ENCODE measurements at regions not wholly inside any gene's neighbourhood (a gene's known extent, or its start where the extent isn't known, plus 50 kb on each side); places are given as distances from the start of the nearest gene placed in this dataset.
"Not testable (repeated sequence)": the region's sequence is repeated elsewhere in the genome, so short reads cannot be mapped to it uniquely, and the experiment has no call there.

DNA sequence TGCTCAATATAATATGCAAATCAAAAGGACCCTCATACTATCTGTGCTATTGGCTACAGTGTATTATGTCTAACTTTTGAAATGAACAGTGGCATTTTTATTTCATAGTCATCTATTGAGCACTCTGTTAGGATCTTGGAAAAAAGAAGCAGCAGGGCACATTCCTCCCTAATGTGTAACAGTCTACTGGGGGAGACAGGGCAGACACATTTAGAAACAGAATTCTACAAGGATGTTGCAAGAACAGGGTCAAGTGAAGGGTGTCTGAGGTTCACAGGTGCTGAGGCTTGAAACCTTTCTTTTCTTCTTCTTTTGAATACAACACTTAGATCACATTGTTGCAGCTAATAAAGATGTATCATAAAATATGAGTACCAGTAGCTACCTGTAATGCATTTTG, 129.7 kb upstream of the SLC4A4 start:
- DNase-seq (ENCODE audit: low read depth), result no peak

DNA sequence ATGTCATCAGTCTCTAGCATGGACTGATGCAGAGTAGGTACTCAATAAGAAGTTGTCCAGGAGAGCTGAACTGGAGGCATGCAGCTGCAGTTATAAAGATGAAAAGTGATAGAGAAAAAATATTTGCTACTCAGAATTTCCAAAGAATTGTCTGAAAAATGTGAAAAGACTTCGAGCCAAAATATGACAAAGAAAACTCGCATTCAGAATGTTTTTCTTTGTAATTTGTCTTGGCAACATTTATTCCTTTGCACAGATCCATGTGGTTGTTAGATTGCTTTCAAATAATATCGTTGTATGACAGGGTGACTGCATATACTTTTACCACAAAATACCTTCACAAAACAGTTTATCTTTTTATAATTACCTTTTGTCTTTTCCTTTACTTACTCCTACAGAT, 128.0 kb upstream of the SLC4A4 start:
- DNase-seq (ENCODE audit: low read depth), result no peak

DNA sequence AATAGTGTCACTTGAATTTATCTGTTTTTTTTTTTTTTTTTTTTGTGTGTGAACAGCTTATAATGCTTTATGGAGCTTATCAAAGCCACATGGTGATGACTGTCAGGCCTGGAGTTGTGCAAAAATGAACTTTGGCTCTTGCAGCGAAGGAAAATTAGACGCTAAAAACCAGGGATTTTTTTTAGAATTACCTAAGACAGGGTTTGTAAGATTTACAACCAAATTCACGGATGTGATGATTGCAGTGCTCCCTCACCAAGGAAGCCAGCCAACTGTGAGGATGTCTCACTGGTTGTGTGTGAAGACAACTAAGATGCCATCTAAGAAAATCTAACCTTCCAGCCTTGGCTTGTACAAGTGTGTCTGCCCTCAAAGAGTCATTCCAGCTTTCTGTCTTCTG, 127.1 kb upstream of the SLC4A4 start:
- DNase-seq (ENCODE audit: low read depth), result no peak

DNA sequence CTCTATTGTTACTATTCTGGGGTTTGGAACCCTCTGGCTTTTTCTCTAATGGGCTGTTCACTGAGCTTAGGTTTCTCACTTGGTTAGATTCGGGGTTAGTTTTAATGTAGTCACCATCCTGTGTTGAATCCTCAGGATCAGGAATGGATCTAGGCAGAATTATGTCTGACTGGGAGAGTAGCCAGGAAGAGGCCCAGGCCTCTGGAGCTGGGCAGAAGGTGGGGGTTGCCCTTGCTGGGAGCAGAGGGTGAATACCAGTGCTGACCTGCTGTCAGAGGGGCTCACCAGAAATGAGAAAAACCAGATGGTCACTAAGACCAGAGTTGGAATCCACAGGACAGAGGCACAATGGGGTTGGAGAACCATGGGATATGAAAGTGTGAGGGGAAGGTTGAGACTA, 126.6 kb upstream of the SLC4A4 start:
- DNase-seq (ENCODE audit: low read depth), result no peak

DNA sequence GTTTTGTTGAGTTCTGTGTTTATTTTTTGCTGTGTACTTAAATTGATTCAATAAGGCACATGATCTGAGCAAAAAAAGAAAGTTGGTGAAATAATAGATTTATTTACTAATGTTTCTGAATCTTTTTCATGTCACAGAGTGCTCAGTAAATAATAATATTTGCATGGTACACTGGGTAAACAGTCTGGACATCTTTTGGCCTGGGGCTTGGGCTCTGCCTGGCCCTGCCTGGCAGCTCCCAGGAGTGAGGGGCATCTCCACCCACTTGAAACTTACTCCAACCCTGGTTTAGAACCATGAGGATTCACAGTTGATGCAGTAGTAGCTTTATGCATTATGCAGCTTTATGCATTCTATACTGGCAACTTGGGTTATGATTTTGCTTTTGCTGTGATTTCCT, 124.2 kb upstream of the SLC4A4 start:
- no peak for DNase-seq (ENCODE audit: low read depth)

DNA sequence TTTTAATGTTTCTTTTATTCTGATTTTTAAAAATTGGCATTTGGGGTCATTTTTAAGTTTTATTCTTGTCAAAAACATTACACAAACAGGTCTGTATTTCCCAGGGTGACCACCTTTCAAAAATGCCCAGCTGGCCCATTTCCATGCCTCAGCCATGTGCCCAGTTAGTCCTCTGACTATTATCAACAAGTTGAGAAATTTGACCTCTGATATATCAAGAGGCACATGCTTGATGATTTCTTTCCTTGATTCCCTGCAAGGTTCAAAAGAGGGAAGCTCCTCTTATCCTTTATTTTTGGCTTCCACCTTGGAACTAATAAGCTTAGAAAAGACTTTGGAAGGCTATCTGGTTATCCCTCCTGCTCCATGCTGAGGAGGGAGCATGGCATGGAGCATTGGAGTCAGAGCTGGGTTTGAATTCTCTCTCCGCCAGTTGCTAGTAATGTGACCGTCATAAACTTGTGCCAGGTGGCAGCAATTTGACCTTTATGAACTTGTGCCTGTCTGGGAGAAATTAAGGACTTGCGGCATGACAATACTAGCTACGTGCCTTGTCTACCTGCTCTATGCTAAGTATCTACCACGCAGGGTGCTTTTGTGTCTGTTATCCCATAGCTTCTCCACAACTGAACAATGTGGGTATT, 122.4 kb upstream of the SLC4A4 start:
- DNase-seq (ENCODE audit: low read depth), result no peak

DNA sequence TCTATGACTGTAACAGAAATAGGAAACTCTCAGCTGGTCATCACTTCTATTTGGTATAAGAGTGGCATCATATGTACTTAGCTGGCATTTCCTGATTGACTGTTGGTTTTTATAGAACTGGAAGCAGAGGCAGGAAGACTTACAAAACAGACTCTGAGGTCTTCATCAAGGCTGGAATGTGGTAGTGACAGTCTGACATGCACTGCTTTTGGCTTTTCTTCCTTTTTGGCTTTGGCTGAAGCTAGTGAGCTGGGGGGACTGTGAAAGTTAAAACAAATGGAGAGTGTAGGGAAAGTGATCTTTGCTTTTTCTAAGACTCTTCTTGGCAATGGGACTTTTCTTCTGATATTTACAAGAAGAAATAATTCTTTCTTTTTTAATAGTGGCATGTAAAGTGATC, 121.1 kb upstream of the SLC4A4 start:
- DNase-seq (ENCODE audit: low read depth), result no peak

DNA sequence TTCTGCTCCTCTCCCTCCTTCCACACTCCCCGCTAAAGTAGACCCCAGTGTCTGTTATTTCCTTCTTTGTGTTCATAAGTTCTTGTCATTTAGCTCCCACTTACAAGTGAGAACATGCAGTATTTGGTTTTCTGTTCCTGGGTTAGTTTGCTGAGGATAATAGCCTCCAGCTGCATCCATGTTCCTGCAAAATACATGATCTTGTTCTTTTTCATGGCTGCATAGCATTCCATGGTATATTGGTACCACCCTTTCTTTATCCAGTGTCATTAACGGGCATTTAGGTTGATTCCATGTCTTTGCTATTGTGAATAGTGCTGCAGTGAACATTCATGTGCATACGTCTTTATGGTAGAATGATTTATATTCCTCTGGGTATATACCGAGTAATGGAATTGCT, 118.0 kb upstream of the SLC4A4 start:
- DNase-seq (ENCODE audit: low read depth), result not testable (repeated sequence)

DNA sequence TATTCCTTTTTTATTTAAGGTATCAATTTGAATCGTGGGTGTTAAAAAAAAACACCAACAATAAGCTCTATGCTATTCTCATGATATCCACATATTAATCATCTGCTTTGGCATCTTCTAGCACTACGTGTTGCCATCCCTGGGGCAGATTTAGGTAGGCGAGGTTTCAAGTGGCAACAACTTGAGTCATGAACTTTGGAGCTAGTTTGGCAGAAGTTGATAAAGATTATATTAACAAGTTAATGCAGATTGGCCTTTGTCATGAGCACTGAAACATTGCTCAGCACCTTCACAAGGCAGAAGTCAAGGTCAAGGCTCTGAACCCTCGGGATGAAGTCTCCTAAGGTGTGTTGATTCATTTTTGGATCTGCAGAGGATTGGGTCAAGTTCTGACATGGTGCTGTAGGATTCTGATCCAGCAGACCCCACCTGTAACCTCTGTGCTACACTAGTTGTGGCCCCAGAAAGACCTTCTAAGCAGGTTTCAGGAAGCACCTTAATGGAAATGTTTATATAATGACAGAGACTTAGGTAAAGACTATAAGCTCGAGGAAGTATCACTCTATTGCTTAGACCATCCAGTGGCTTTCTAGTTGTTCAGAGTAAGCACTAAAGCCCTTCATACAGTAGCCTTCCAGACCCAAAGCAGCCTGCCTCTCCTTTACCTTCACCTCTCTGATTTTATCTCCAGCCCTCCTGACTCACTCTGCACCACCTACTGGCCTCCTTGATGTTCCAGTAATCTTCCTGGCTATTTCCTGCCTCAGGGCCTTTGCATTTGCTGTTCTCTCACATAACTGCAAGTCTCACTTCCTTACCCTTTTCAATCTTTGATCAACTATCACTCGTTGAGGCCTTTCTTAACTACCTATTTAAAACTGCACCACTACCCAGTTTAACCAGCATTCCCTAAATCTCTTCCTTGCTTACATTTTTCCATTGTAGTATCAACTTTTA, 117.0 kb upstream of the SLC4A4 start:
- DNase-seq (ENCODE audit: low read depth), result no peak

DNA sequence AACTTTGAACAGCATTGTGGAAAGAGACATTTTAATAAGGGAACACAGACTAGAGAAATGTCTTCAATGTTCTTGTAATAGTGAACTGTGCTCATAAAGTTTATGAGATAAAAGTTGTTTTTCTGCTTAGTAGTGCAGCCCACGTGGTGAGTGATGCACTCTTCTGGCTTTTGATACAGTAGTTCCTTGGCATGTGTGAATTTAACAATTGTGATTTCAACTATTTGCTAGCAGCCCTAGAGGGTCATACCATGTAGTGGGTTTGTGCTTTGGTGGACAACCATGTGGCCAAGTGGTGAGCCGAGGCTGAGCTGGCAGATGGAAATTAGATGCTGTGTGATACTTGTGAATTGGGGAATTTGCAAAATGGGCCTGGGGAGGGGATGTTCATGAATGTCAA, 116.2 kb upstream of the SLC4A4 start:
- no peak for DNase-seq (ENCODE audit: low read depth)

DNA sequence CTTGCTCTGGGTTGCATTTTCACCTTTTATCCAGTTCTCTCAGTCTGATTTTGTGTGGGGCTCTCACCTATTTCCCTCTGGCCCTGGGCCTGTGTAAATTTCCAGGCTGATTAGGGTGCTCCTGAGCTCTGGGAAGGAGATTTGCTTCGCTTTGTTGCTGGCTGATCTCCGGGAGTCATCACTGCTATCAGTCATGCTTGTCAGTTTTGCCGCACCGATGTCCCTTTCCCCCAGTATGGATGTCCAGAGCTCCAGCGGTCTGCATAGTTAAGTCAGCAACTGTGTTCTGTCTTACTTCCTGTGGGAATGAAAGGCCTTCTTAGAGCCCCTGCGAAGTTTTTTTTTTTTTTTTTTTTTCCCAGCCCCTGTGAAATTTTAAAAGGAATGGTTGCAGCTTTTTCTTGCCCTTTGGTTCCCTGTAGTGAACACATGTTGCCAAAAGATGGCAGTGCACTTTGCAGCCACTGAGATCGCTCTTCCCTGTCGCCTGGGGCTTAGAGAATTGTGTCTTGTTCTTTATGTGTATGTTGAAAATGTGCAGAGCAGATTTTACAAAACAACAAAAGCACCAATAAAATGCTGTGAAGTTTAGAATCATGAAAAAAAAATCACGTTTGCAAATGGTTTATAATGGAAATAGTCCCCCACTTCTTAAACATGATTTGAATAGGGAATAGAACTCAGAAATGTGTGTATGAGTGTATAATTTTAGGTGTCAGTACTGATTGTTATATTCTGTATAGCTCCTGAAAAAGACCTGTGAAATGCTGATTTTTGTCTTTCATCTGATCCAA, 109.1 kb upstream of the SLC4A4 start:
- DNase-seq (ENCODE audit: low read depth), result peak; percentile 1

DNA sequence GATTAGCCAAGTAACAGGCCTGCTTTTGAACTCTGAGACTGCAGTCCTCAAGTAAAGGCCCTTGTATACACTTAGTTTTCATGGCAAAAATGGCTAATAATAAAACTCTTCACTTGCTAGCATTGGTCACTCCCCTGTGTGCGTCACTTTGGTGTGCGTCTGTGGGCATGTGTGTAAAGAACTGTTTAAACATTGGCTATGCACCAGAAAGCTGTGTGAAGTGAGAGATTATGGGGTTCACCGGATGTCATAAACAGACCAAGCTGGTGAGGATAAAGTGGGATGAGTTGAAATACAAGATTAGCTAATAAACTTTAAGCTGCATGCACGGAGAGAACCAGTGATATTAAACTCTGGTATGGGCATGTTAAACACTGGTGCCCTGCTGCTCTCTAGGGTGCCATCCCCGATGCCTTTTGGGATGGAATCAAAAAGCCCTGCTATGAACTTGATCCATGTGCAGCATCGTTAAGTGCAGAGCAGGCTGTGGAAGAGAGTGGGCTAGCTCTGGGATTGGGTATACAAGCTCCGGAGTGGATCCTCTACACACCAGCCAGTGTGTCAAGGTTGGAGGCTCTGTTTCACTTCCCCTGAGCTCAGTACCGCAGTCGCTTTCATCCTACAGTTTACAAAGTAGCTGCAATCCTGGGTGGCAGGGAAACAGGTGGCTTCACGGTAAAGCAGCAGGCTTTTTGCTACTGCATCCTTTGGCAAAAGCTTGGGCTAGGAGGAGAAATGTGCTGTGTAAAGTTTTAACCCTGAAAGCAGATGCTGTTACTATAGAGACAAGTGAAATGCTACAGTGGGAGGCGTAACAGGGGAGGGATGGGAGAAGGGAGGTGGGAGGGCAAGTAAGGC, 108.3 kb upstream of the SLC4A4 start:
- no peak for DNase-seq (ENCODE audit: low read depth)

DNA sequence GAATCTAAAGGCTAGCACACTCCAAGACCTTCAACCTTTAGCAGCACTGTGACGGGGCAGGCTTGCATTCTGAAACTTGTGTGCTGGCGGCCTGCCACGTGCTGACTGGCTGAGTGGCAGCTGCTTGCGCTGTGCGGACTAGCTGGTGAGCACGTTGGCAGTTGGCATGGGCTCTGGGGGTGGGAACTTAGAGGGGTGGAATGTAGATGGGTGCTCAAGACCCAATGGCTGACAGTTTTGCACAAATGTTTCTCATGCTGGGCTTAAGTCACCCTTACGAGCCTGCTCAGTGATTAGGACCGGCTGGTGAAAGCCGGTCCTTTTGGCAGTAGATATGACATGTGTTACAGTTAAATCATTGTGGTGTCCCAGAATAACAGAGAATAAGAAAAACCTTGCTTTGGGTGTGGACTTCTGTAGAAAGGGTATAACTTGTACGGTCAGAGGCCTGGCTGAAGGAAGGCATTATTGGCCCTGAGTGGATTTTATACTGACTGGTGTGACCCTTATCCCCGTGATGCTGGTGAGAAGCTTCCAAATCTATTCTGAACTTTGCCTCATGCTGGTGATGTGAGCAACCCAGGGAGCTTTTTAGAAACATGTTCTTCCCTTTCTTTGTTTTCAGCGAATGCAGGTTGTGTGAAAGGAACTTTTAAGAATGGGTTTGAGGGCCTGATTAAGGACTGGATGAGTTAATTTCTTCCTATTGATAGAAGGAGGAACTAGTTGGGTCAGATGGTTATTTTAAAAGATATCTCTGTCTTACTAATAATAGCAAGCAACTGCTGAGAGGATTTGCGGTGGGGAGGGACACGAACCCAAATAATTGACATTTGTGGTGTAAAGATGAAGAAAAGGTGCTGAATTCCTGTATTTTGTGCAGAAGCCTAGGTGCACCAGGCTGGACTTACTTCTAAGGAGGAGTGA, 107.4 kb upstream of the SLC4A4 start:
- no peak for DNase-seq (ENCODE audit: low read depth)

DNA sequence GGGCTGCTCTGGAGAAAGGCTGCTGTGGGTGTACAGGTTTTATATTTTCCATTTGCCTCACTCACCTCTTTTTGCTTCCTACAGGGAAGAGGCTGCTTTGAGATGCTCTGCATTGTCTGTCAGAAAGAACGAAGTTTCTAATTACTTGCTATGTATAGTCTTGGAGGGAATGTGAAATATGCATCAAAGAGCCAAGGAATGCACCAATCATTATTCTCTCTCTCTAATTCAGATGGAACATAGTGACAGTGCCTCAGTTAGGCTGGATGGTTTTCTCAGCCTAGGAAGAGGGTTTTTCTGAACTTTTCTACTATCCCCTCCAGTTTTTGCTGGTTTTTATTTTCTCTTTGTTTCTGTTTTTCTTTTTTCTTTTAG, 106.8 kb upstream of the SLC4A4 start:
- no peak for DNase-seq (ENCODE audit: low read depth)

DNA sequence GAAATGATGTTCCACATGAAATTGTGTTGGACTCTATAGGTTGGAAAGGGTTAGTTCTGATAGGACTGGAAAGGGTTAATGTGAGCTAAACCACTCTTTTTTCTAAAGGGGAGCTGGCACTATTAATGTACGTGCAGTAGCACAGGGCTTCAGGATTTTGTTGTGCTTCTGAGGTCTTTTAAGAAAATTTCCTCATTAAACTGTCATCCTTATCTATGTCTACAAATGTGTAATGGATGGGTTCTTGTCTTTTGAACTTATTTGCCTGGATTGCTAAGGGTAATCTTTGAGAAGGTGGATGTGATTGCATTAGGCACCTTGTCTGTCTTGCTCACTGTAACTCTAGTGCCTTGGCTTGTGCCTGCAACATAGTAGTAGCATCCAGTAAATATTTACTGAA, 106.0 kb upstream of the SLC4A4 start:
- DNase-seq (ENCODE audit: low read depth), result no peak

DNA sequence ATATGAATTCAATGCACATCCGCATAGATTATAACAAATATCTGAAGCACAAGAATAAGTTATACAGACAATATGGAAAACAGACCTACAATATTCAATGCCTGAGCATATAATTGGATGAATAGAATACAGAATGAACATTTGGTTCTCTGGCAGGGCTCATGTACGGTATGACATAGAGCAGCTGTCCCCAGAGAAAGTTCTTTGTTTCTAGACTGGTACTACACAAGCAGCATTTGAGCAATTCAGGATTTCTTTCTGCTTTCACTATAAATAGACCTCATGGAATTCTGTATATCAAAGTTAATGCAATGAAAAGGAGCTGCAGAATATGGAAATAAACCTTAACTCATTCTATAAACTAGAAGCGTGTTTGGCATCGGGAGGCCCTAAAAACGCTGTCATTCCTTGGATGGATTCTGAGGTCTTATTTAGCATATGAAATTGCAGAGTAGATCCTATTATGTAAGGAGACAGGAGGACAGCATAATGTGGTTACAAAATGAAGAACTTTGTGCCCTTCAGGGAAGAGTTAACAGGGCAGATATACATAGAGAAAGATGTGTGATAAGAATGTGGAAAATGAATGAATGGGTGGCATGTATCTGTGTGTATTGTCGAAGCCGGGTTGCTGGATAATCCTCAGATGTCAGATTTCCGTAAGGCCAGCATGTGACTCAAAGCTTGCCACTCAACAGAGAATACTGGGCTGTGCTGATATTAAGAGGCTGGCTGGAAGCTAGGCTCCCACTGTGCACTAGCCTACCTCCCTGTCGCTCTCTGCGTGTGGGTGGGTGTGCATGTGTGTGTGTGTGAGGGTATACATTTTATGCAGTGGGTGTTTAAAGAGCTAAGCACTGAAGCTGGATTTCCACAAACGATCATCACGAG, 103.3 kb upstream of the SLC4A4 start:
- no peak for DNase-seq (ENCODE audit: low read depth)

DNA sequence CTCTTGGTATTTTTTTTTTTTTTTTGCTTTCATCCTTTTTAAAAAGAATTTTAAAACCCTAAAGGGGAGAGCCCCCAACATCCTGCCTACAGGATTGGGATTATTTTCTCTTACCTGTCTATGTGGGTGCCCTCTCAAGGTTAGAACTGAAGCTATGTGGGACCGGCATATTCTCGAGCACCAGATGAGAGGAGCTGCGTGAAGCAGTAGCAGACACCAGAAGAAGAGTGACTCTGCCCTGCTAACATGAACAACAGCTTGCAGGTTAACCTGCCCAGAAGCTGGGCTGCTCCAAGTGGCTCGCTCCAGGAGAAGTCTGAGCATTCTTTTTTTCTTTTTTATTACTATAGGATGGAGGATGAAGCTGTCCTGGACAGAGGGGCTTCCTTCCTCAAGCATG, 102.6 kb upstream of the SLC4A4 start:
- DNase-seq (ENCODE audit: low read depth), result no peak

DNA sequence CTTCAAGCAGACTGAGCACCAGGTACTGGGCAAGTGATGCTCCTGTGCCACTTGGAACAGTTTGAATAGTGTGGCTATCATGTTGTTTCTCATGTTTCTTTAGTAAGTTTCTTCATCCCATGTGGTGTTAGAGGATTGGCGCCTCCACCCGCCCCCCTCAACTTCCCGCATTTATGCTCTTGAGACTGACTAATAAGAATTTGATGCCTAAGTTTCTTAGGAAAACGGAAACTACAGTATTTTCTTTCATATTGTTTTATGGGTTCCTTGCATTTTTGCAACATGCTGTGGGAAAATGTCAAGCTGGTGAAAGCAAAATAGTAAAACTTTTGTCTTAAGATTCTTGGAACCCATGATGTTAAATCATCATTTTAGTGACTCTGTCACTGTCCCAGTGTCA, 101.2 kb upstream of the SLC4A4 start:
- DNase-seq (ENCODE audit: low read depth), result no peak

DNA sequence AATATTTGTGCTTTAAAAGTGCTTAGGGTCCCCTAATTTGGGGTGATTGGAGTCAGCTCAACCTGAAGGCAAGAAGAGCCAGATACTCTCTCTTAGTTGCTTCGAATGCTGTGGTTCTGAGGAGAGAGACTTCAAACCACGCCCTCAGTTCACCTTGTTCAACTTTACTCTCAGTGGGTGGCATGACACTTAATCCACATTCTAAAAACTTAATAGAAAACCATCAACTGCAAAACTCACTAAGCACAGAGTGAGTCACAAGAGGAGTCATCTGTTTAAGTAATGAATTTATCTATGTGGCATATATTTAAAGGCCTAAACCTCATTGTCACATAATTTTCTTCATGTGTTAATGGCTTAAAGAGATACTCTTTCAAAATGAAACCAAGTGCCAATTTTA, 99.5 kb upstream of the SLC4A4 start:
- no peak for DNase-seq (ENCODE audit: low read depth)

DNA sequence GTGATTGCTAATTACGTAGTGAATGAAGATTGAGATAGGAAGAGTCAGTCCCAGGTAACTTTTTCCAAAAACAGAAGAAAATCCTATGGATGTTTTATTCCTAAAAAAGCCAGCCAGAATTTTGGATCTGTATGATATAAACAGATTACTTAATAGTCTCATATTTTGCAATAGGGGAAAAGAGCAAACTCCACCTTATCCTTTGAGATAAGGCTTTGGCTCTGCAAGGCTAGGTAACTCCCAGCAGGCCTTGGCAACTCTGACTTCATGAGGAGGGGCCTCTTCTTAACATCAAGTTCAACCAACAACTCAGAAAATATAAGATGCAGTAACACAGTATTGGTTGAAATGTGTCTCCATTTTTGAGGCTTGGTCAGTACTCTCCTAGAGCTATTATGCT, 98.7 kb upstream of the SLC4A4 start:
- DNase-seq (ENCODE audit: low read depth), result no peak
